HG02973 (cell line): ENCODE measurements at regions not wholly inside any gene's neighbourhood (a gene's known extent, or its start where the extent isn't known, plus 50 kb on each side); places are given as distances from the start of the nearest gene placed in this dataset.

Source experiments
- ATAC-seq: cut with Tn5 transposase; IDR thresholded peaks from one replicate; pipeline ENCODE4 v1.9.1; 2021; ENCODE audit warnings: moderate library complexity; ENCODE audit not compliant: unreplicated experiment

- ATAC-seq = no peak
Measured at GRCh38 chr1:182196897-182197870, 135.7 kb upstream of the ZNF648 start.

- ATAC-seq = no peak
Measured at GRCh38 chr1:182195733-182196132, 134.2 kb upstream of the ZNF648 start.

GRCh38 chr1:182193908-182194550 lies 132.5 kb upstream of the ZNF648 start:
- ATAC-seq = no peak

GRCh38 chr1:182192966-182193365 lies 131.5 kb upstream of the ZNF648 start:
- ATAC-seq = no peak

GRCh38 chr1:182192215-182192614 lies 130.7 kb upstream of the ZNF648 start:
- ATAC-seq = no peak

GRCh38 chr1:182191381-182192115 lies 130.0 kb upstream of the ZNF648 start:
- ATAC-seq = no peak

GRCh38 chr1:182189535-182190066 lies 128.1 kb upstream of the ZNF648 start:
- ATAC-seq = no peak

GRCh38 chr1:182186757-182187146 lies 125.2 kb upstream of the ZNF648 start:
- ATAC-seq = no peak

- no peak for ATAC-seq
Measured at GRCh38 chr1:182185842-182186756, 124.6 kb upstream of the ZNF648 start.

GRCh38 chr1:182185136-182185535 lies 123.6 kb upstream of the ZNF648 start:
- ATAC-seq = no peak

- no peak for ATAC-seq
Measured at GRCh38 chr1:182183606-182184005, 122.1 kb upstream of the ZNF648 start.

- ATAC-seq = no peak
Measured at GRCh38 chr1:182182311-182182710, 120.8 kb upstream of the ZNF648 start.

GRCh38 chr1:182181167-182181572 lies 119.7 kb upstream of the ZNF648 start:
- ATAC-seq = no peak

GRCh38 chr1:182175361-182175931 lies 113.9 kb upstream of the ZNF648 start:
- no peak for ATAC-seq

- no peak for ATAC-seq
Measured at GRCh38 chr1:182174513-182174855, 113.0 kb upstream of the ZNF648 start.

GRCh38 chr1:182173808-182174512 lies 112.4 kb upstream of the ZNF648 start:
- no peak for ATAC-seq

GRCh38 chr1:182172699-182173098 lies 111.2 kb upstream of the ZNF648 start:
- no peak for ATAC-seq

- ATAC-seq = no peak
Measured at GRCh38 chr1:182170891-182171461, 109.5 kb upstream of the ZNF648 start.

GRCh38 chr1:182169203-182169602 lies 107.7 kb upstream of the ZNF648 start:
- no peak for ATAC-seq
